ENCODE measurements at regions not wholly inside any gene's neighbourhood (a gene's known extent, or its start where the extent isn't known, plus 50 kb on each side); places are given as distances from the start of the nearest gene placed in this dataset.

DNA sequence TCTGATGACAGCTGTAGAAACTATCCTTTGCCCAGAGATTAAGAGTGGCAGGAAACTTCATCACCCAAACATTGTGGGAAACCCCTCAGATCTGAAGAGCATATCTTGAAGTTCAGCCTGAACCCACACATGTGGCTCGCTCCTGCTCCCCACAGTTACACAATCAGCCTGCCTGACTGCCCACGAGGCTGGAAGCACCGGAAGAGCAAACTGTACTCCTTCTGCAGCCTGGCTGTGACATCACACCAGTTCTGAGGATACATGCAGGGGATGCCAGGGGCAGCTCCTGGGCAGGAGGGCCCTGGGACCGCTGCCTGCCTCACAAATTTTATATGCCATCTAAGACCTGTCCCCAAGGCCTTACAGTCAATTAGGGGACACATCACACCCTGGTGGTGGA lies 444.4 kb downstream of the BUD13 start:
- no peak for TF ChIP-seq EZH2phosphoT487 (IDR thresholded peaks at IDR 0.05; ENCODE audit: insufficient read depth, low read depth)
- no peak for TF ChIP-seq EZH2 (IDR thresholded peaks at IDR 0.05; ENCODE audit: insufficient read depth, poor library complexity, severe bottlenecking)

Data from GM23248 (cell line).